ENCODE measurements at regions not wholly inside any gene's neighbourhood (a gene's known extent, or its start where the extent isn't known, plus 50 kb on each side); places are given as distances from the start of the nearest gene placed in this dataset.

- TF ChIP-seq CTCF (conservative IDR thresholded peaks at IDR 0.05) (no peak), ZFX (IDR thresholded peaks at IDR 0.05) (no peak)
Observed at GRCh38 chr5:105274079-105274478, 1711.5 kb upstream of the NUDT12 start.
